Fibroblast of the aortic adventitia (primary cell): ENCODE measurements at regions not wholly inside any gene's neighbourhood (a gene's known extent, or its start where the extent isn't known, plus 50 kb on each side); places are given as distances from the start of the nearest gene placed in this dataset.
"Not testable (repeated sequence)": the region's sequence is repeated elsewhere in the genome, so short reads cannot be mapped to it uniquely, and the experiment has no call there.

Experiments used
- DNase-seq: peaks from one replicate; pipeline ENCODE4 v3.0.0-alpha.2; 2010; ENCODE audit warnings: low read depth
- H3K4me3 ChIP-seq: 2 replicates; pipeline ENCODE4 v1.5.1; 2011; ENCODE audit warnings: low read depth, mild to moderate bottlenecking, control low read depth, low read length, moderate library complexity
- CTCF ChIP-seq: IDR thresholded peaks from 2 replicates; pipeline ENCODE4 v1.5.1; 2011; ENCODE audit warnings: mild to moderate bottlenecking, low read length, control low read depth, inconsistent platforms; ENCODE audit not compliant: insufficient read depth

GRCh38 chrX:115419069-115419468 is 129.6 kb downstream of the LUZP4 start:
- no peak overlapping the region for H3K4me3 ChIP-seq
- TF ChIP-seq CTCF, result no peak
- no peak for DNase-seq

- TF ChIP-seq CTCF, result no peak
- DNase-seq, result no peak
- H3K4me3 ChIP-seq, result no peak overlapping the region
Measured at GRCh38 chrX:115423086-115423485, 133.6 kb downstream of the LUZP4 start.

GRCh38 chrX:115425359-115425758 is 135.6 kb upstream of the PLS3 start:
- TF ChIP-seq CTCF, result no peak
- DNase-seq, result no peak
- H3K4me3 ChIP-seq, result no peak overlapping the region

DNA sequence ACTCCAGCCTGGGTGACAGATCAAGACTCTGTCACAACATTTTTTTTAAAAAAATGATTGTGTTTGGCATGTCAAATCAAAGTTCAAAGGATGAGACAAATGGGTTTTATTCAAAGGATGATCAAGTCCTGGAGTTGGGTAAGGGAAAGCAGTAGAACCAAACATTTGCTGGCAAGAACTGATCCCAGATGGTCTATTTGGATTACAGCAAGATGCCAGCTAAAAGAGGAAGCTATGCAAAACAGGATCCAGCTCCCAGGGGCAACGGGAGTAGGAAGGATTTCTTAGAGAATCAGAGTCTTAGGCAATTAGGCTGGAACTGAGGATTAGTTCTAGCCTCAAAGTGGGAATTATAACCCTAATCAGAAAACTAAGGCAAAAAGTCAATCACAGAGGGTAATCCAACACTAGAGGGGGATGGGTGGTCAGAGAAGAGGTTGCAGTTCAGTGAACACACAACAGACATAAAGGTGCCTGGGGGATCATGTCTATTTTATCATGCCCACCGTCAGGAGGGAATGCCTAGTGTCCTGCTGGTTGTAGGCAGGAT is 133.0 kb upstream of the PLS3 start:
- H3K4me3 ChIP-seq, result no peak overlapping the region
- no peak for DNase-seq
- TF ChIP-seq CTCF, result no peak

DNA sequence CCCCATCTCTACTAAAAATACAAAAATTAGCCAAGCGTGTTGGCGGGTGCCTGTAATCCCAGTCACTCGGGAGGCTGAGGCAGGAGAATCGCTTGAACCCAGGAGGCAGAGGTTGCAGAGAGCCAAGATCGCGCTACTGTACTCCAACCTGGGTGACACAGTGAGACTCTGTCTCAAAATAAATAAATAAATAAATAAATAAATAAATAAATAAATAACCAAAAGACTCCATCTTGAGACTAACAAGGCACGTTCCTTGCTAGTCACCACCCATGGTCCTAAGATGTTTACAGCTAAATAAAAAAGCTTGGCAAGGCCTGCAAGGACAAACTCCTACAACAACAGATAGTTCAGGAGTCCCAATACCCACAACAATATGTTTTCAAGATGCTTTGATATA is 126.1 kb upstream of the PLS3 start:
- DNase-seq, H3K4me3 ChIP-seq: not testable (repeated sequence)

DNA sequence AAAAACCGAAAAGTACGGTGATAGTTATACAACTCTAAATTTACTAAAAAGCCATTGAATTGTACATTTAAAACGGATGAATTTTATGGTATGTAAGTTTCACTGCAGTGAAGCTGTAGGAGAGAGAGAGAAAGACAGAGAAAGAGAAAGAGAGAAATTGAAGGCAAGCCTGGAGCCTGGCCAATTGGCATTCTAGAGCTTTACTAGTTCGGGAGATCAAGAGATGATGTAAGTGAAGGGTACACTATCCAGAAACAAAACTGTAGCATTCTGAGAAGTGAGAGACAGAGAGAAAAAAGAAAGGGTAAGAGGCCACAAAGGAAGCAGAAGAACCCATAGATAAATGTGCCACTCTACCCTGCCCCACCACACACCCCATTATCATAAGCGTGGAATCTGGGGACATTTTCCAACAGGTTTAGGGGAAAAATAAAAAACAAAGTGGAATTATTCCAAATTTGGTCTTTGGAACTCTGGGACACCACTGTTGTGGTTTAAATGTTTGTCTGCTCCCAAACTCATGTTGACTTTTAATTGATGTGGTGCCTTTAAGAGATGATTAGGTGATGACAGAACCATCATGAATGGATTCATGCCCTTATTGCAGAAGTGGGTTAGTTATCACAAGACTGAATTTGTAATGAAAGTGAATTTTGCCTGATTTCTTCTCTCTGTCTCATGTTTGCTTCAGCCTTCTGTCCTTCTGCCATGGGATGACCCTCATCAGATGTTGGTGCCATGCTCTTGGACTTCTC is 123.0 kb upstream of the PLS3 start:
- TF ChIP-seq CTCF, result no peak

GRCh38 chrX:115448146-115448545 is 112.8 kb upstream of the PLS3 start:
- TF ChIP-seq CTCF, result no peak
- DNase-seq, result no peak
- no peak overlapping the region for H3K4me3 ChIP-seq

More for the DNA sequence above, 123.0 kb upstream of the PLS3 start:
- H3K4me3 ChIP-seq, result no peak overlapping the region
- peak; percentile 51 for DNase-seq
